ENCODE measurements at regions not wholly inside any gene's neighbourhood (a gene's known extent, or its start where the extent isn't known, plus 50 kb on each side); places are given as distances from the start of the nearest gene placed in this dataset.

DNA sequence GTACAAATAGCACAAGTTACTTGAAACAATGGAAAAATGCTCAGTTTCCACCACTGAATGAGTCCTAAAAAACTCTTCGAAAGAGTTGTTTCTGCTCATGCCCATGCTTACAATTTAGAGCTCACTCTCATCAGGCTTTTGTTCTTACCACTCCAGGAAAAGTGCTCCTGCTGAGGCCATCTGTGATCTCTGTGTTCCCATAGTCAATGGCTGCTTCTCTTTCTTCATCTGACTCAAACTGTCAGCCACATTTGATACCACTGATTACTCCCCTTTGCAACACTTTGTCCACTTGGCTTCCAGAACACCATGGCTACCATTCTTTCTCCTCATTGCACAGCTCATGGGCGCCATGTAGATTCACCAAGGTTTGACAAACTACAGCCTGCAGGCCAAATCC, 80.0 kb upstream of the SLC34A2 start:
- DNase-seq (ENCODE audit: low spot score): no peak
- no peak for FAIRE-seq

DNA sequence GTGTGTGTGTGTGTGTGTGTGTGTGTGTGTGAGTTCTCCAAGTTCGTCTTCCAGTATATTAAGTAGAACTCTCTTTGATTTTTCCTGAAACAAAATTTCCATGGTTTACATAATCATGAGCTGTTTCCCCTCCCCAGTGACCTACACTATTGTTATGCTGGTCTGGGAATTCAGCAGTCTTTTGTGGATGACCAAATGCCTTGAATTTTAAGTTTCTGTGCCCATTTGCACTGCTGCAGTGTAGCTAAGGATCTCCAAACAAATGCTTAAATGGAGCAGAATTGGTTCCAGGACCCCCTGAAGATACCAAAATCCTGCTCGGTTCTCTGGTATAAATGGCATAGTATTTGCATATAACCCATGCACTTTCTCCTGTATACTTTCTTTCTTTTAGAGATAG, 77.2 kb upstream of the SLC34A2 start:
- DNase-seq (ENCODE audit: low spot score): no peak
- no peak for FAIRE-seq

GRCh38 chr4:25580633-25581467, 74.8 kb upstream of the SLC34A2 start:
- DNase-seq (ENCODE audit: low spot score): no peak

GRCh38 chr4:25585901-25586523, 69.6 kb upstream of the SLC34A2 start:
- DNase-seq (ENCODE audit: low spot score) (no peak), FAIRE-seq (no peak)

More at GRCh38 chr4:25580633-25581467, 74.8 kb upstream of the SLC34A2 start:
- no peak for FAIRE-seq

DNA sequence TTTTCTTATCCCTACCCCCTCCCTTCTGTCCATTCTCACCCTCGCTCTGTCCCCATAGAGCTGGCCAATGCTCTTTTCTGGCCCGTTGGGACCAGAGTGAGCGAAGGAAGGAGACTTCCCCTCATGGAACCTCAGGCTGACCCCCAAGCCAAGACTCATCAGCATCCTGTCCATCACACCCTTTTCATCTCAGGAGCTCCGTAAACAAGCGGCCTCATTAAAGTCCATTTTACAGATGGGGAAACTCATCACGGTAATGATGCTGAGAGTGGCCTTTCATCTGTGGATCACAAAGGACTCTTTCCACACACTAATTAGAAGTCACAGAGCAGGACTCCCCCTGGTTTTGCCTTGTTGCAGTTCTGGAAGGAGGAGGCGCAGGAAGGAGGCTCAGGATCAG, 67.4 kb upstream of the SLC34A2 start:
- FAIRE-seq: no peak
- DNase-seq (ENCODE audit: low spot score): no peak

- DNase-seq (ENCODE audit: low spot score) (no peak), FAIRE-seq (no peak)
These were observed 65.5 kb upstream of the SLC34A2 start for GRCh38 chr4:25590171-25590570.

- FAIRE-seq (no peak), DNase-seq (ENCODE audit: low spot score) (no peak)
These were observed 62.9 kb upstream of the SLC34A2 start for GRCh38 chr4:25592736-25593135.
